Epithelial cell of esophagus (primary cell): ENCODE measurements at regions not wholly inside any gene's neighbourhood (a gene's known extent, or its start where the extent isn't known, plus 50 kb on each side); places are given as distances from the start of the nearest gene placed in this dataset.
"Not testable (repeated sequence)": the region's sequence is repeated elsewhere in the genome, so short reads cannot be mapped to it uniquely, and the experiment has no call there.

Experiments used
- DNase-seq: peaks from one replicate; pipeline ENCODE4 v3.0.0; 2010; ENCODE audit warnings: low read depth
- H3K4me3 ChIP-seq: 2 replicates; pipeline ENCODE4 v1.5.1; 2011; ENCODE audit warnings: mild to moderate bottlenecking, low read length, control low read depth
- TF ChIP-seq, protein P1 (sequence below): IDR thresholded peaks from 2 replicates; pipeline ENCODE4 v1.5.1; 2011; ENCODE audit warnings: low read depth, mild to moderate bottlenecking, low read length, control low read depth, inconsistent platforms; ENCODE audit not compliant: insufficient read depth; ENCODE audit errors: missing control alignments

DNA sequence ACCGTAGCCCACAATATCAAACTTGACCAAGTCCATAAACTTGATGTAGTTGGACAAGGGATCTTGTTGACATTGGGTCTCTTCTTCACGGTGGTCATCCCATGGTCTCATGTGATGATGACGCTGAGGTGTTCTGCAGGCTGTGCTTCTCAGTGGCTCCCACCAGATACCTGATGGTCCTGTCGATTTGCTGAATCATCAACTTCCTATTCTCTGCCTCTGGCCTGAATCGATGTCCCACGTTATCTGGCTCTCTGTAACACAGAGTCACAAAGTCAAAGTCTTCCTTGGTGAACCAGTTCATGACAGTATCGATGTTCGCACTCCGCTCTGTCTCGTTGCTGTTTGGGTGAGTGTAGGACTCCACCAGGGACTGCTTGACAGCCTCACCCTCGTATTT, 217.2 kb upstream of the FRG2C start:
- H3K4me3 ChIP-seq, DNase-seq: not testable (repeated sequence)

GRCh38 chr3:75453328-75453727, 210.8 kb upstream of the FRG2C start:
- H3K4me3 ChIP-seq, DNase-seq: not testable (repeated sequence)

DNA sequence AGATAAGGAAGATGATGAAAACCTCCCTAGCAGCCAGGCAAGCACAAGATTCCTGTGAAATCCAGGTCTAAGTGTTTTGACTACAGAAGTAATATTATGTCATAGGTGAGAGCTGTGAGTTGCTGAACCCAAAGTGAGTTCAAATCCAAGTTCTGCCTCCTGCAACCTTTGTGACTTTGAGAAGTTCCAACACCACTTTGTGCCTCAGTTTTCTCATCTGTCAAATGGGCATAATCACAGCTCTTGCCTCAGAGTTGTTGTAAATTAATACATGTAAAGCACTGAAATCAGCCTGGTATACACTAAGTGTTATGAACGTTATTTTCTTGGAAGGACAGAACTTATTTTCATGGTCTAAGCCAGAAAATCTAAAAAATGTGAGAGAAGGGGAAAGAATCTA, 210.3 kb upstream of the FRG2C start:
- DNase-seq, H3K4me3 ChIP-seq: not testable (repeated sequence)

DNA sequence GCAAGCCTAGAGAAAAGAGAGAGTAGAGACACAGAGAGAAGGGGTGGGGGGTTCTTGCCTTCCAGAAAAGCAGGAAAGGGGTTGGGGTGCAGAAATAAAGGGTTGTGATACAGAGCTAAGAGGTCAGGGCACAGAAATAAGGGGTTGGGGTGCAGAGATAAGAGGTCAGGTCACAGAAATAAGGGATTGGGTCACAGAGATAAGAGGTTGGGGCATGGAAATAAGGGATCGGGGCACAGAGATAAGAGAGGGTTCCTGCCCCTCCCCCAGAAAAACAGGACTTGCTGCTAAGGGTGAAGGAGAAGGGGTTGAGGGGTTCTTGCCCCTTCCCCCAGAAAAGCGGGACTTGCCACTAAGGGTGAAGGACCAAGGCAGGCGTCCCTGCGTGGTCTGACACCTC, 189.6 kb upstream of the FRG2C start:
- not testable (repeated sequence) for DNase-seq

GRCh38 chr3:75496600-75496999, 167.5 kb upstream of the FRG2C start:
- DNase-seq, H3K4me3 ChIP-seq: not testable (repeated sequence)

More for the DNA sequence above, 189.6 kb upstream of the FRG2C start:
- not testable (repeated sequence) for H3K4me3 ChIP-seq

DNA sequence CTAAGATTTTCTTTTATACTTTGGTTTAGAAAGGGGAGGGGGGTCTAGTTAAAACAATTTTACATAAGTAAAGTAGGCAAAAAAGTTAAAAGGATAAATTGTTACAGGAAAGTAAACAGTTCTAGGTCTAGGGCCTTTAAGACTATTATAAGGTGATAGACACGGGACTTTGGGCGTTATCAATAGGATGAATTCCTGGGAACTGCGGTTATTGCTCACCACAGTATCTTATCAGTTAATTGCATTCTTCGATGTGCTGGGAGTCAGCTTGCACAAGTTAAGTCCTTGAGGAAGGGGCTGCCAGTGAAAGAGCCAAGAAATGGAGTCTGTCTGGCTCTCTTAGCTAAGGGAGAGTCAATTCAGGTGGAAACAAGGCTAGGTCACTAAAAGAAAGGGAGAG, 163.8 kb upstream of the FRG2C start:
- DNase-seq, H3K4me3 ChIP-seq: not testable (repeated sequence)

DNA sequence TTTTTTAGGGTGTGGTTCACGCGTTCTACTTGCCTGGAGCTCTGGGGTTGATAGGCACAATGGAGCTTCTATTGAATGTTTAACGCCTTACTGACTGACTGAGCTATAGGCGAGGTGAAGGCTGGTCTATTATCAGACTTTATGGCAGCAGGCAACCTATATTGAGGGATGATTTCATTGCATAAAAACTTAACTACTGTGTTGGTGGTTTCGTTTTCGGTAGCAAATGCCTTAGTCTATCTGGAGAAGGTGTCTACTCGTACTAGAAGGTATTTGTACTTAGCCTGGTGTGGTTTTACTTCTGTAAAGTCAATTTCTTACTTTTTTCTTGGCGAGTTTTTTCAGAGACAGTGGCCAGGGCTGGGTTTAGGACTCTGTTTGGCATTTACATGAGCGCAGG, 162.0 kb upstream of the FRG2C start:
- not testable (repeated sequence) for H3K4me3 ChIP-seq, DNase-seq

DNA sequence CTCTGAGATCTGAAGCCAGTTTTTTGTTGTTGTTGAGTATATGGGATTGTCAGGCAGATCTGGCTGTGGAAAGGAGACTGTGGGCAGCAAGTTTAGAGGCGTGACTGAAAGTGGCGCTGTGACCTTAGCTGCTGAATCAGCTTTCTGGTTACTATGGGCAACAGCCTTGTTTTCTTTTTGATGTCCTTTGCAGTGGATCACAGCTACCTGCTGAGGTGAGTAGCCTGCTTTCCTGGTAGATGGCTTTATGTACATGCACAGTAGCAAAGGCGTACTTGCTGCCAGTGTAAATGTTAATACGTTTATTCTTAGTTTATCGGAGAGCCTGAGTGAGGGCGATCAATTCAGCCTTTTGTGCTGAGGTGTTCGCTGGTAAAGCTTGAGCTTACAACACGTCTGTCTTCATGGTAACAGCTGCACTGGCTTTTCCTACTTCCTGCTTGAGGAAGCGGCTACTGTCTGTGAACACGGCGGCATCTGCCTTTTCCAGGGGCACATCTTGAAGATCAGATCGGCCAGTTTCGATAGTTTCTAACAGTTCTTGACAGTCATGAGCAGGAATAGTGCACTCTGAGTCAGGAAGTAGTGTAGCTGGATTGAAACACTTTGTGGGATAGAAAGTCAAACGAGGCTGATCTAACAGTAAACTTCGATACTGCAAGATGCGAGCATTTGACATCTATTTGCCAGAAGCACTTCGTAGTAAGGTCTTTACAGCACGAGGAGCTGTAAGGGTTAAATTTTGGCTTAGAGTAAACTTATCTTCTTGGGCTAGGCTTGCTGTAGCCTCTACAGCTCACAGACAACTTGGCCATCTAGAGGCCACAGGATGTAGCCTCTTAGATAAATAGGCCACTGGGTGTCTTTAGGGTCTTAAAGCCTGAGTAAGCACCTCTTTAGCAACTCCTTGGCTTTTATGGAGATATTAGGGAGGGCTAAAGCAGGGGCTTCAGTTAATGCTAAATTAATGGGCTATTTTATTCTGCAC, 161.1 kb upstream of the FRG2C start:
- H3K4me3 ChIP-seq, DNase-seq: not testable (repeated sequence)

DNA sequence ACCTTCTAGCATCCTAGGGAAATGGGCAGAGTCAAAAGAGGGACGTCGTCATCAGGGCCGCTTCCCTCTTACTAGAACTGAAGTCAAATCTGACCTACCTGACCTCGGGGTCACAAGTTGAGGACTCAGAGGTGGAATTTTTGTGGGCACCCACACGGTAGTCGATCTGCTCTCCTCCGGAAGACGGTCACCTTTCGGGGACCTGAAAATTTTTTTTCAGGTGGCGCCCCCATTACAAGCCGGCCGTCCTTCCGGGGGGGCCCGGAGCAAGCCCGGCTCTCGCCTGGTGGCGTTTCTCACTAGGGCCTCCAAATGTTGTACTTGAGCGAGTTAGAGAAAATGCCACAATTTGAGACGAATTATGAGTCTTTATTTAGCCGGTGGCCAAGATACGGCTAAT, 157.5 kb upstream of the FRG2C start:
- TF ChIP-seq, protein P1, sequence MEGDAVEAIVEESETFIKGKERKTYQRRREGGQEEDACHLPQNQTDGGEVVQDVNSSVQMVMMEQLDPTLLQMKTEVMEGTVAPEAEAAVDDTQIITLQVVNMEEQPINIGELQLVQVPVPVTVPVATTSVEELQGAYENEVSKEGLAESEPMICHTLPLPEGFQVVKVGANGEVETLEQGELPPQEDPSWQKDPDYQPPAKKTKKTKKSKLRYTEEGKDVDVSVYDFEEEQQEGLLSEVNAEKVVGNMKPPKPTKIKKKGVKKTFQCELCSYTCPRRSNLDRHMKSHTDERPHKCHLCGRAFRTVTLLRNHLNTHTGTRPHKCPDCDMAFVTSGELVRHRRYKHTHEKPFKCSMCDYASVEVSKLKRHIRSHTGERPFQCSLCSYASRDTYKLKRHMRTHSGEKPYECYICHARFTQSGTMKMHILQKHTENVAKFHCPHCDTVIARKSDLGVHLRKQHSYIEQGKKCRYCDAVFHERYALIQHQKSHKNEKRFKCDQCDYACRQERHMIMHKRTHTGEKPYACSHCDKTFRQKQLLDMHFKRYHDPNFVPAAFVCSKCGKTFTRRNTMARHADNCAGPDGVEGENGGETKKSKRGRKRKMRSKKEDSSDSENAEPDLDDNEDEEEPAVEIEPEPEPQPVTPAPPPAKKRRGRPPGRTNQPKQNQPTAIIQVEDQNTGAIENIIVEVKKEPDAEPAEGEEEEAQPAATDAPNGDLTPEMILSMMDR: no peak
- H3K4me3 ChIP-seq: no peak overlapping the region
- no peak for DNase-seq

DNA sequence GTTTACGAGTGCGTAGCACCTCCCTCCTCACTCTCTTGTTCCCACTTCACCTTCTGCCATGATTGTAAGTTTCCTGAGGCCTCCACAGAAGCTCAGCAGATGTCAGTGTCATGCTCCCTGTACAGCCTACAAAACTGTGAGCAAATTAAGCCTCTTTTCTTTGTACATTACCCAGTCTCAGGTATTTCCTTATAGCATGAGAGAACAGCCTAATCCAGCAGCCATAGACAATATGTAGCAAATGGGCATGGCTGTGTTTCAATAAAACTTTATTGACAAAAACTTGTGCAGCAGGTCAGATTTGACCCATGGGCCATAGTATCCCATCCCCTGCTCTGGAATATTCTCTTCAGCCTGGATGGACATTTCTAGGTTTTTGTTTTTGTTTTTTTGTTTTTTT, 156.2 kb upstream of the FRG2C start:
- DNase-seq, H3K4me3 ChIP-seq: not testable (repeated sequence)

DNA sequence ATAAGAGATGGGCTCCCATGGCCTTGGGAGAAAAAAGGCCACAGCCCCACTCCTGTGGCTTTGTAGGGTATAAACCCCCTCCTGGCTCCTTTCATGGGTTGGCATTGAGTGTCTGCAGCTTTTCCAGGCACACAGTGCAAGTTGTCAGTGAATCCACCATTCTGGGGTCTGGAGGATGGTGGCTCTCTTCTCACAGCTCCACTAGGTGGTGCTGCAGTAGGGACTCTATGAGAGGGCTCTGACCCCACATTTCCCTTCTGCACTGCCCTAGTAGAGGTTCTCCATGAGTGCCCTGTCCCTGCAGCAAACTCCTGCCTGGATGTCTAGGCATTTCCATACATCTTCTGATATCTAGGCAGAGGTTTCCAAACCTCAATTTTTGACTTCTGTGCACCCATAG, 136.5 kb upstream of the FRG2C start:
- H3K4me3 ChIP-seq, DNase-seq: not testable (repeated sequence)

- H3K4me3 ChIP-seq: not testable (repeated sequence)
- peak; percentile 0 for DNase-seq
These were observed 112.0 kb upstream of the FRG2C start for GRCh38 chr3:75552095-75552494.

DNA sequence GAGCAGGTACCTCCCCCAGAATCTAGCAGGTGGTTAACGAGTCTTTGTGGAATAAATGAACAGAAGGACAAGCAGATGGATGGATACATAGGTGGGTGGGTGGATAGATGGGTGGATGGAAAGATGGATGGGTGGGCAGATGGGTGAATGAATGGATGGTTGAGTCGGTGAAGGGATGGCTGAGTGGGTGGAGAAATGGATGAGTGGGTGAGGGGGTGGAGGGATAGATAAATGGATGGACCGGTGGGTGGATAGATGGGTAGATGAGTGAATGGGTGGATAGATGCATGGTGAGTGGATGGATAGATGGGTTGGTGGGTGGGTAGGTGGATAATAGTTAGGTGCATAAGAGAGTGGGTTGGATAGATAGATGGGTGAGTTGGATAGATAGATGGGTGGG, 99.7 kb upstream of the FRG2C start:
- H3K4me3 ChIP-seq, DNase-seq: not testable (repeated sequence)

DNA sequence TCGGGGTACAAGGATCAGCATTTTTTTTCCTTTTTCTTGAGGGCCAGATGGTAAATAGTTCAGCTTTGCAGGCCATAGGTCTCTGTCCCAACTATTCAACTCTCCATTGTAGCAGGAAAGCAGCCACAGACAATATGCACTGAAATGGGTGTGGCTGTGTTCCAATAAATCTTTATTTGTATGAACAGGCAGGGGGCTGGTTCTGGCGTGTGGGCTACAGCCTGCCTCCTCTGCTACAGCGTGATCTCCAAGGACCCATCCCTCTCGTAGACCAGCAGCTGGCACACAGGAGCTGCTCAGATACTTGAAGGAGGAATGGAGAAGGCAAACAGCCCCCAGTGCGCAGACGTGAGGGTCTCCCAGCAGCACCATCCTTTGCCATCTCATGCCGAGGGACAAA, 91.8 kb upstream of the FRG2C start:
- not testable (repeated sequence) for DNase-seq, H3K4me3 ChIP-seq

DNA sequence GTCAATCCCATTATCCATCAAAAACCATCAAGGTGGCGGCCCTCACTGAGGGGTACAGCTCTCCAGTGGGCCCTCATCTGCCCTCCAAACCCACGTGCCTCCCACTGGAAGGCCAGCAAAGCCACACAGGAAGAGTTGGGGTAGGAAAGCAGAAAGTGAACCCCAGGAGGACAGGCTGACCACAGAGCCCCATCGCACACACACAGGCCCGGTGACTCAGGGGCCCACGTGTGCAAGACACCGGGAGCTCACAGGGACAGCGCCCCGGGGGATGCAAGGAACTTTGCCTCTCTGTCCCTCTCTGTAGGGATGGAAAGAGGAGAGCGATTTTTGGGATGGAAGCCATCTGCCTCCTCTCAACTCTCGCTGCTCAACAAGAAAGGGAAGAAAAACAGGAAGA, 85.0 kb upstream of the FRG2C start:
- DNase-seq, H3K4me3 ChIP-seq: not testable (repeated sequence)

DNA sequence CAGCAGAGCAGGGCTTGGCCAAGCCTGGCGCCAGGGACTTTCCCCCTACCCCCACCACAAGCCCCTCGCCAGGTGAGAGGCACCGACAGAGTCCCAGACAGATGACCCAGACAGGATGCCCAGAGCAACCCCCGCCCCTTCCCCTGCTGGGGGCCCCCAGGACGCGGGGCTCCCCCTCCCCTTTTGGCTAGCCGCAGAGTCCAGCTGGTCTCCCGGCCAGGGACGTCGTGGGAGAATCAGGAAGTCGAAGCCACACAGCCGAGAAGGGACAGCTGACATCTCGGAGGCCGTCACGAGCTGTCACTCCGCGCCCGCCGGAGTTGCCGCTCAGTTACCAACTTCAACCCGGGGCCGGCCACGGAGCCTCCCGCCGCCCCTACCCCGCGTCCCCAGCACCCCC, 84.6 kb upstream of the FRG2C start:
- H3K4me3 ChIP-seq, DNase-seq: not testable (repeated sequence)

GRCh38 chr3:75579981-75580782, 83.9 kb upstream of the FRG2C start:
- DNase-seq: peak; percentile 0
- not testable (repeated sequence) for H3K4me3 ChIP-seq

GRCh38 chr3:75582536-75582935, 81.6 kb upstream of the FRG2C start:
- H3K4me3 ChIP-seq, DNase-seq: not testable (repeated sequence)

DNA sequence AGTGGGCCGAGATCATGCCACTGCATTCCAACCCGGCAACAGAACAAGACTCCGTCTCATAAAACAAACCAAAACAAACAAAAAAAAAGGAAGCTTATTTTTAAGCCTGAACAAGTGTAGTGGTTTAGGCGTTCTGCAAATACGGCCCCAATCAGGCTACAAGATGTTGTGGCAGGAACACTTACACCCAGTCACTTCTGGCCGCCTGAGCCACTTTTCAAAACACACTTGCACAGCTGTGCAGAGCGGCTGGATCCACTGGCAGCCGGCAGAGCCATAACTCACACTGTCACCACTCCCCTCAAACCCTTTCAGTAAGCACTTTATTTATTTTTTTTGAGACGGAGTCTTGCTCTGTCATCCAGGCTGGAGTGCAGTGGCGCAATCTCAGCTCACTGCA, 81.0 kb upstream of the FRG2C start:
- not testable (repeated sequence) for H3K4me3 ChIP-seq, DNase-seq
